GM12878 (cell line): ENCODE measurements at regions not wholly inside any gene's neighbourhood (a gene's known extent, or its start where the extent isn't known, plus 50 kb on each side); places are given as distances from the start of the nearest gene placed in this dataset.

Experiments
- ATAC-seq: fragments of 200-7000 bp; cut with Tn5 transposase; 3 replicates; pipeline ENCODE4 v1.9.1; 2020; ENCODE audit warnings: mild to moderate bottlenecking, moderate library complexity
- BruUV-seq: library from RNA; stranded (reverse); fragments of 400-500 nt; replicated peaks from 2 replicates; lab custom pipeline; 2021; lab: Mats Ljungman, UMichigan
- CTCF ChIA-PET: fragments of 300-600 bp; sonication (Branson Sonifier 250); formaldehyde crosslinking; extraction: SDS; loops from one replicate; lab custom pipeline; 2021; ENCODE audit warnings: inconsistent platforms; lab: Yijun Ruan, JAX
- POLR2A ChIA-PET: fragments of 350-600 bp; formaldehyde crosslinking; extraction: SDS; loops from one replicate; lab custom pipeline; 2021; ENCODE audit warnings: inconsistent platforms; lab: Charles Lee
- RAD21 ChIA-PET: fragments of 300-600 bp; sonication (Branson Sonifier 250); formaldehyde crosslinking; loops from one replicate; lab custom pipeline; 2023; ENCODE audit warnings: antibody characterized with exemption; ENCODE audit not compliant: unreplicated experiment; lab: Charles Lee
- SMC1A ChIA-PET: fragments of 300-600 bp; sonication (Branson Sonifier 250); formaldehyde crosslinking; loops from one replicate; lab custom pipeline; 2023; ENCODE audit not compliant: unreplicated experiment, uncharacterized antibody; lab: Charles Lee
- DNase-seq: peaks from one replicate; pipeline ENCODE4 v3.0.0-alpha.2; 2011; ENCODE audit warnings: low read depth, low spot score
- FAIRE-seq: peaks from 3 replicates; lab custom pipeline; 2011; peaks lifted over from hg19 to GRCh38; lab: Jason Lieb, UNC
- H2AFZ ChIP-seq: 2 replicates; pipeline ENCODE4 v1.6.0; 2011; ENCODE audit warnings: low read depth, low read length, control low read depth; ENCODE audit not compliant: control insufficient read depth
- H3K27ac ChIP-seq: 2 replicates; pipeline ENCODE4 v1.5.1; 2011; ENCODE audit warnings: control low read depth; ENCODE audit not compliant: control insufficient read depth, insufficient read depth
- H3K27me3 ChIP-seq, 2 experiments: replicated peaks in 1 of 2; 2 replicates each; pipeline versions ENCODE4 v1.6.0 to v1.6.1; 2011; ENCODE audit warnings: low read length in 1 of 2; ENCODE audit not compliant: control insufficient read depth in 2 of 2, insufficient read depth in 2 of 2
- H3K36me3 ChIP-seq, 2 experiments: 2 replicates each; pipeline ENCODE4 v1.5.1; 2011; ENCODE audit warnings: low read length in 1 of 2; ENCODE audit not compliant: control insufficient read depth in 2 of 2, insufficient read depth in 2 of 2
- H3K4me1 ChIP-seq: 2 replicates; pipeline ENCODE4 v1.6.1; 2011; ENCODE audit warnings: mild to moderate bottlenecking, low read length, moderate library complexity, mixed read lengths; ENCODE audit not compliant: control insufficient read depth, insufficient read depth
- H3K4me2 ChIP-seq: 2 replicates; pipeline ENCODE4 v1.6.0; 2011; ENCODE audit warnings: control low read depth; ENCODE audit not compliant: control insufficient read depth, insufficient read depth
- H3K4me3 ChIP-seq: fragments of 200-600 bp; sonication (generic); 2 replicates; pipeline ENCODE4 v1.5.1; 2016
- H3K79me2 ChIP-seq: 2 replicates; pipeline ENCODE4 v1.6.0; 2011; ENCODE audit warnings: low read length; ENCODE audit not compliant: control insufficient read depth, insufficient read depth
- H3K9ac ChIP-seq: 2 replicates; pipeline ENCODE4 v1.8.0; 2011; ENCODE audit warnings: low read length, control low read depth, mixed read lengths; ENCODE audit not compliant: control insufficient read depth, insufficient read depth
- H3K9me3 ChIP-seq: replicated peaks from 3 replicates; pipeline ENCODE4 v1.5.1; 2011; ENCODE audit warnings: mild to moderate bottlenecking, low read length; ENCODE audit not compliant: control insufficient read depth, insufficient read depth
- H4K20me1 ChIP-seq: 2 replicates; pipeline ENCODE4 v1.6.0; 2011; ENCODE audit not compliant: control insufficient read depth, insufficient read depth
- CEBPB ChIP-seq, 2 experiments: fragments of 150-350 bp in 1 of 2; IDR thresholded peaks; 2 replicates each; pipeline ENCODE4 v1.6.1; 2012 to 2014; ENCODE audit warnings: low read depth in 2 of 2, low read length in 2 of 2, borderline replicate concordance in 1 of 2, inconsistent platforms in 1 of 2
- IKZF1 ChIP-seq: fragments of 450-650 bp; conservative IDR thresholded peaks from 2 replicates; pipeline ENCODE4 v1.6.1; 2017; ENCODE audit warnings: antibody characterized with exemption, mild to moderate bottlenecking
- KAT2A ChIP-seq: conservative IDR thresholded peaks from 2 replicates; pipeline ENCODE4 v1.6.1; 2011; ENCODE audit warnings: low read depth, low read length; ENCODE audit not compliant: control insufficient read depth
- LARP7 ChIP-seq: fragments of 450-650 bp; IDR thresholded peaks from 2 replicates; pipeline ENCODE4 v1.6.1; 2017; ENCODE audit warnings: mild to moderate bottlenecking
- MTA3 ChIP-seq: IDR thresholded peaks from 2 replicates; pipeline ENCODE4 v1.6.1; 2012; ENCODE audit warnings: low read length, inconsistent platforms, borderline replicate concordance
- NR2F1 ChIP-seq: fragments of 450-650 bp; conservative IDR thresholded peaks from 2 replicates; pipeline ENCODE4 v1.6.1; 2017; ENCODE audit warnings: mild to moderate bottlenecking
- NRF1 ChIP-seq: conservative IDR thresholded peaks from 2 replicates; pipeline ENCODE4 v1.6.1; 2011; ENCODE audit warnings: mild to moderate bottlenecking, low read depth, low read length, improper control_type of control experiment
- PAX5 ChIP-seq: IDR thresholded peaks from 2 replicates; pipeline ENCODE4 v1.6.1; 2011; ENCODE audit warnings: low read depth, low read length, borderline replicate concordance
- POLR2A ChIP-seq: IDR thresholded peaks from 2 replicates; pipeline ENCODE4 v1.6.1; 2011; ENCODE audit warnings: low read depth, mild to moderate bottlenecking, low read length
- POLR2AphosphoS2 ChIP-seq: IDR thresholded peaks from 2 replicates; pipeline ENCODE4 v1.6.1; 2011; ENCODE audit warnings: low read depth, mild to moderate bottlenecking, low read length, improper control_type of control experiment, moderate library complexity
- POLR2AphosphoS5 ChIP-seq: IDR thresholded peaks from 2 replicates; pipeline ENCODE4 v1.6.1; 2011; ENCODE audit warnings: mild to moderate bottlenecking, low read length, inconsistent platforms
- RELA ChIP-seq: fragments of 450-650 bp; IDR thresholded peaks from 2 replicates; pipeline ENCODE4 v1.8.0; 2014; ENCODE audit warnings: borderline replicate concordance; ENCODE audit not compliant: partially characterized antibody
- SUPT20H ChIP-seq: IDR thresholded peaks from 2 replicates; pipeline ENCODE4 v1.6.1; 2011; ENCODE audit warnings: low read depth, mild to moderate bottlenecking, low read length, moderate library complexity, borderline replicate concordance; ENCODE audit not compliant: control insufficient read depth
- YY1 ChIP-seq: IDR thresholded peaks from 2 replicates; pipeline ENCODE4 v1.6.1; 2011; ENCODE audit warnings: low read depth, mild to moderate bottlenecking, low read length
- WGBS: methylation state at CpG from one replicate; pipeline ENCODE4 v1.1.6; 2016; ENCODE audit warnings: low lambda C conversion rate; ENCODE audit not compliant: insufficient replicate concordance, insufficient coverage; ENCODE audit errors: missing lambda C conversion rate; 5-methylcytosine and 5-hydroxymethylcytosine counted together
- in situ Hi-C: fragments of 300-500 bp; cut with MboI; formaldehyde crosslinking; loops from 9 replicates; pipeline ENCODE4 v1.14.3; 2018; ENCODE audit warnings: mixed read lengths
- intact Hi-C: fragments of 100-400 bp; cut with micrococcal nuclease; formaldehyde crosslinking; loops from one replicate; pipeline ENCODE4 v1.14.2; 2022; ENCODE audit not compliant: unreplicated experiment
- TF ChIP-seq, protein P1 (sequence below): fragments of 450-650 bp; formaldehyde crosslinking; IDR thresholded peaks from 2 replicates; pipeline ENCODE4 v1.4.0; 2020; ENCODE audit warnings: mild to moderate bottlenecking, moderate library complexity
- TF ChIP-seq, protein P2 (sequence below): IDR thresholded peaks from 2 replicates; pipeline ENCODE4 v1.6.1; 2012; ENCODE audit warnings: improper control_type of control experiment, low read depth, low read length; ENCODE audit not compliant: insufficient replicate concordance

DNA sequence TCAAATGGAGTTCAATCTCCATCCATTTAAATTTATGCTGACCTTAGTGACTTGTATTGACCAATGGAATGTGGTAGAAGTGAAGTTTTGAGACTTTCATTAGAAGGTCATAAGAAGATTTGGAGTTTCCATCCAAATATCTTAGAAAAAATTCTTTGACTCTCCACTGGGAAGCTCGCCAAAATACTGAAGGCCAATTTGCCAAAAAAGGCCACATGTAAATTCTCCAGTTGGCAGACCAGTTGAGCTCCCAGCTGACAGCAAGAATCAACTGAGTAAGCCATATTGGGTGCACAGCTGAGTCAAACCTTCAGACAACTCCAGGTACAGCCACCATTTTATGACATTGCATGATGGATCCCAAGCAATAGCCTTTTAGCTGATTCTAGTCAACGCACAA is 228.3 kb upstream of the SETBP1 start (continued):
- TF ChIP-seq, protein P1, sequence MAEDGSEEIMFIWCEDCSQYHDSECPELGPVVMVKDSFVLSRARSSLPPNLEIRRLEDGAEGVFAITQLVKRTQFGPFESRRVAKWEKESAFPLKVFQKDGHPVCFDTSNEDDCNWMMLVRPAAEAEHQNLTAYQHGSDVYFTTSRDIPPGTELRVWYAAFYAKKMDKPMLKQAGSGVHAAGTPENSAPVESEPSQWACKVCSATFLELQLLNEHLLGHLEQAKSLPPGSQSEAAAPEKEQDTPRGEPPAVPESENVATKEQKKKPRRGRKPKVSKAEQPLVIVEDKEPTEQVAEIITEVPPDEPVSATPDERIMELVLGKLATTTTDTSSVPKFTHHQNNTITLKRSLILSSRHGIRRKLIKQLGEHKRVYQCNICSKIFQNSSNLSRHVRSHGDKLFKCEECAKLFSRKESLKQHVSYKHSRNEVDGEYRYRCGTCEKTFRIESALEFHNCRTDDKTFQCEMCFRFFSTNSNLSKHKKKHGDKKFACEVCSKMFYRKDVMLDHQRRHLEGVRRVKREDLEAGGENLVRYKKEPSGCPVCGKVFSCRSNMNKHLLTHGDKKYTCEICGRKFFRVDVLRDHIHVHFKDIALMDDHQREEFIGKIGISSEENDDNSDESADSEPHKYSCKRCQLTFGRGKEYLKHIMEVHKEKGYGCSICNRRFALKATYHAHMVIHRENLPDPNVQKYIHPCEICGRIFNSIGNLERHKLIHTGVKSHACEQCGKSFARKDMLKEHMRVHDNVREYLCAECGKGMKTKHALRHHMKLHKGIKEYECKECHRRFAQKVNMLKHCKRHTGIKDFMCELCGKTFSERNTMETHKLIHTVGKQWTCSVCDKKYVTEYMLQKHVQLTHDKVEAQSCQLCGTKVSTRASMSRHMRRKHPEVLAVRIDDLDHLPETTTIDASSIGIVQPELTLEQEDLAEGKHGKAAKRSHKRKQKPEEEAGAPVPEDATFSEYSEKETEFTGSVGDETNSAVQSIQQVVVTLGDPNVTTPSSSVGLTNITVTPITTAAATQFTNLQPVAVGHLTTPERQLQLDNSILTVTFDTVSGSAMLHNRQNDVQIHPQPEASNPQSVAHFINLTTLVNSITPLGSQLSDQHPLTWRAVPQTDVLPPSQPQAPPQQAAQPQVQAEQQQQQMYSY (CRISPR knock-in tag) = no peak
- TF ChIP-seq LARP7 = no peak

DNA sequence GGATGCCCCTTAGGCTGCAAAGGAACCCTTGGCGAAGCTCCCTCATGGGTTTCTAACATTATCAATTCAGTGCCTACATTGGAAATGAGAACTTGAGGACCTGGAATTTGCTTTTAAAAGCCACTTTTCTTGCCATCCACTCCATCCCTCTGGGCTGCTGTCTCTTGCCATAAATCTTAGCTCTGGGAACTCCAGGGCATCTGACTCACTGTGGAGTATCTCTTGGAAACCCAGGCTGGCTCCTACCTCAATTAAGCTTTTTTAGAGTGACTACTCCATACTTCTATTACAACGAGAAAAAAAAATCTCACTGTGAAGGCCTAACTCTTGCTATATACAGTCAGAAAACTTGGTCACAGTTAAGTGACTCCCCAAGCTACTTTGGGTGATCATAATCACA is 227.2 kb upstream of the SETBP1 start:
- no peaks in the 10 kb centered on the region for H3K9me3 ChIP-seq
- 23% methylated on average over 2 of the region's 2 CpGs for WGBS
- ATAC-seq (no peak), FAIRE-seq (no peak), DNase-seq (no peak)
- no peak overlapping the region for H3K27ac ChIP-seq
- ChIA-PET CTCF (interaction anchor here (0.7 to 0.9 kb wide), 2 partner anchors 10 to 28 kb away, joined by 3 read pairs; no protein-coding TSS in a partner anchor), SMC1A (interaction anchor here (0.6 to 1.2 kb wide), 2 partner anchors 12 to 125 kb away, joined by 3 read pairs; no protein-coding TSS in a partner anchor), RAD21 (no interaction called here), POLR2A (no interaction called here)
- H3K4me3 ChIP-seq = no peak overlapping the region
- H3K79me2 ChIP-seq = no peaks in the 10 kb centered on the region
- no peak overlapping the region for H3K4me2 ChIP-seq
- H3K27me3 ChIP-seq = no peaks in the 10 kb centered on the region
- no peaks in the 10 kb centered on the region for H3K4me1 ChIP-seq
- no peak for TF ChIP-seq RELA
- TF ChIP-seq IKZF1 = no peak
- TF ChIP-seq YY1 = no peak
- TF ChIP-seq PAX5 = no peak
- no peak for TF ChIP-seq POLR2AphosphoS5
- TF ChIP-seq MTA3 = no peak
- TF ChIP-seq NR2F1 = no peak
- TF ChIP-seq SUPT20H = no peak
- TF ChIP-seq, protein P2, sequence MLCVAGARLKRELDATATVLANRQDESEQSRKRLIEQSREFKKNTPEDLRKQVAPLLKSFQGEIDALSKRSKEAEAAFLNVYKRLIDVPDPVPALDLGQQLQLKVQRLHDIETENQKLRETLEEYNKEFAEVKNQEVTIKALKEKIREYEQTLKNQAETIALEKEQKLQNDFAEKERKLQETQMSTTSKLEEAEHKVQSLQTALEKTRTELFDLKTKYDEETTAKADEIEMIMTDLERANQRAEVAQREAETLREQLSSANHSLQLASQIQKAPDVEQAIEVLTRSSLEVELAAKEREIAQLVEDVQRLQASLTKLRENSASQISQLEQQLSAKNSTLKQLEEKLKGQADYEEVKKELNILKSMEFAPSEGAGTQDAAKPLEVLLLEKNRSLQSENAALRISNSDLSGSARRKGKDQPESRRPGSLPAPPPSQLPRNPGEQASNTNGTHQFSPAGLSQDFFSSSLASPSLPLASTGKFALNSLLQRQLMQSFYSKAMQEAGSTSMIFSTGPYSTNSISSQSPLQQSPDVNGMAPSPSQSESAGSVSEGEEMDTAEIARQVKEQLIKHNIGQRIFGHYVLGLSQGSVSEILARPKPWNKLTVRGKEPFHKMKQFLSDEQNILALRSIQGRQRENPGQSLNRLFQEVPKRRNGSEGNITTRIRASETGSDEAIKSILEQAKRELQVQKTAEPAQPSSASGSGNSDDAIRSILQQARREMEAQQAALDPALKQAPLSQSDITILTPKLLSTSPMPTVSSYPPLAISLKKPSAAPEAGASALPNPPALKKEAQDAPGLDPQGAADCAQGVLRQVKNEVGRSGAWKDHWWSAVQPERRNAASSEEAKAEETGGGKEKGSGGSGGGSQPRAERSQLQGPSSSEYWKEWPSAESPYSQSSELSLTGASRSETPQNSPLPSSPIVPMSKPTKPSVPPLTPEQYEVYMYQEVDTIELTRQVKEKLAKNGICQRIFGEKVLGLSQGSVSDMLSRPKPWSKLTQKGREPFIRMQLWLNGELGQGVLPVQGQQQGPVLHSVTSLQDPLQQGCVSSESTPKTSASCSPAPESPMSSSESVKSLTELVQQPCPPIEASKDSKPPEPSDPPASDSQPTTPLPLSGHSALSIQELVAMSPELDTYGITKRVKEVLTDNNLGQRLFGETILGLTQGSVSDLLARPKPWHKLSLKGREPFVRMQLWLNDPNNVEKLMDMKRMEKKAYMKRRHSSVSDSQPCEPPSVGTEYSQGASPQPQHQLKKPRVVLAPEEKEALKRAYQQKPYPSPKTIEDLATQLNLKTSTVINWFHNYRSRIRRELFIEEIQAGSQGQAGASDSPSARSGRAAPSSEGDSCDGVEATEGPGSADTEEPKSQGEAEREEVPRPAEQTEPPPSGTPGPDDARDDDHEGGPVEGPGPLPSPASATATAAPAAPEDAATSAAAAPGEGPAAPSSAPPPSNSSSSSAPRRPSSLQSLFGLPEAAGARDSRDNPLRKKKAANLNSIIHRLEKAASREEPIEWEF = no peak
- no peak for TF ChIP-seq KAT2A
- no peak for TF ChIP-seq POLR2AphosphoS2
- no peak for TF ChIP-seq NRF1
- TF ChIP-seq CEBPB (IDR thresholded peaks at IDR 0.05; ENCODE audit: borderline replicate concordance in 1 of 2, low read depth in 2 of 2, low read length in 2 of 2) = no peak
- no peak for TF ChIP-seq POLR2A
- H3K9ac ChIP-seq = no peak overlapping the region
- intact Hi-C loops = no loop called here
- H3K36me3 ChIP-seq = no peaks in the 10 kb centered on the region
- H2AFZ ChIP-seq = no peak overlapping the region
- no peaks in the 10 kb centered on the region for H4K20me1 ChIP-seq
- BruUV-seq = no TSS peak
- in situ Hi-C loops = no loop called here
